PFSK-1 (cell line): ENCODE measurements at regions not wholly inside any gene's neighbourhood (a gene's known extent, or its start where the extent isn't known, plus 50 kb on each side); places are given as distances from the start of the nearest gene placed in this dataset.

Source experiments
- FOXP2 ChIP-seq: optimal IDR thresholded peaks from 2 replicates; pipeline ENCODE3; 2011; ENCODE audit warnings: borderline replicate concordance, control low read depth, inconsistent platforms; ENCODE audit not compliant: insufficient read depth; ENCODE audit errors: extremely low read length, extremely low read depth
- POLR2AphosphoS5 ChIP-seq: IDR thresholded peaks from 2 replicates; pipeline ENCODE4 v1.6.1; 2012; ENCODE audit warnings: low read depth, mild to moderate bottlenecking, control low read depth, low read length, moderate library complexity
- REST ChIP-seq, 2 experiments: IDR thresholded peaks; 2 replicates each; pipeline versions ENCODE4 v1.6.1 to v1.8.0; 2011 to 2012; ENCODE audit warnings: low read depth in 2 of 2, low read length in 2 of 2, control low read depth in 1 of 2, inconsistent platforms in 1 of 2, mild to moderate bottlenecking in 1 of 2, moderate library complexity in 1 of 2; ENCODE audit not compliant: insufficient read depth in 1 of 2
- SIN3A ChIP-seq: IDR thresholded peaks from 2 replicates; pipeline ENCODE4 v1.6.1; 2012; ENCODE audit warnings: mild to moderate bottlenecking, low read length, moderate library complexity, borderline replicate concordance; ENCODE audit not compliant: insufficient read depth
- TAF1 ChIP-seq: IDR thresholded peaks from 2 replicates; pipeline ENCODE4 v1.6.1; 2012; ENCODE audit warnings: low read length, control low read depth, borderline replicate concordance; ENCODE audit not compliant: insufficient read depth

GRCh38 chrX:69093960-69094871 lies 71.0 kb downstream of the PJA1 start:
- no peak for TF ChIP-seq TAF1
- TF ChIP-seq POLR2AphosphoS5 = no peak
- TF ChIP-seq SIN3A = no peak

- TF ChIP-seq TAF1 = no peak
- TF ChIP-seq POLR2AphosphoS5 = no peak
- TF ChIP-seq FOXP2 = no peak
- no peak for TF ChIP-seq SIN3A
- no peak for TF ChIP-seq REST (IDR thresholded peaks at IDR 0.05; ENCODE audit: insufficient read depth in 1 of 2, low read depth in 2 of 2, low read length in 2 of 2)
Measured at GRCh38 chrX:69090022-69090421, 75.2 kb downstream of the PJA1 start.

- TF ChIP-seq FOXP2 = no peak
Measured at GRCh38 chrX:69089203-69089602, 76.0 kb downstream of the PJA1 start.

GRCh38 chrX:69088171-69088938 lies 76.9 kb downstream of the PJA1 start:
- TF ChIP-seq TAF1 (no peak), SIN3A (no peak), POLR2AphosphoS5 (no peak), REST (IDR thresholded peaks at IDR 0.05; ENCODE audit: insufficient read depth in 1 of 2, low read depth in 2 of 2, low read length in 2 of 2) (no peak), FOXP2 (no peak)

- TF ChIP-seq SIN3A (no peak), TAF1 (no peak), POLR2AphosphoS5 (no peak), FOXP2 (no peak), REST (IDR thresholded peaks at IDR 0.05; ENCODE audit: insufficient read depth in 1 of 2, low read depth in 2 of 2, low read length in 2 of 2) (no peak)
Measured at GRCh38 chrX:69085826-69086225, 79.4 kb downstream of the PJA1 start.

- TF ChIP-seq SIN3A (no peak), POLR2AphosphoS5 (no peak), REST (IDR thresholded peaks at IDR 0.05; ENCODE audit: insufficient read depth in 1 of 2, low read depth in 2 of 2, low read length in 2 of 2) (no peak), TAF1 (no peak), FOXP2 (no peak)
Measured at GRCh38 chrX:69085151-69085550, 80.1 kb downstream of the PJA1 start.
